Transverse colon (tissue), 4 donors: ENCODE measurements at regions not wholly inside any gene's neighbourhood (a gene's known extent, or its start where the extent isn't known, plus 50 kb on each side); places are given as distances from the start of the nearest gene placed in this dataset.

ENCODE experiments used
- CTCF ChIP-seq, 5 experiments: fragments of 200-600 bp in 3 of 5; fragments of 450-650 bp in 2 of 5; sonication (generic) in 3 of 5; IDR thresholded peaks; 1 replicate in 2 of 5; 2 replicates in 3 of 5; pipeline ENCODE4 v1.5.1; 2016 to 2017; ENCODE audit warnings: antibody characterized with exemption in 5 of 5, inconsistent platforms in 3 of 5, mild to moderate bottlenecking in 2 of 5, moderate library complexity in 1 of 5
- EP300 ChIP-seq: sonication (generic); formaldehyde crosslinking; IDR thresholded peaks from one replicate; pipeline ENCODE4 v1.6.1; 2017; ENCODE audit warnings: antibody characterized with exemption, low read depth
- POLR2A ChIP-seq: fragments of 450-650 bp; IDR thresholded peaks from one replicate; pipeline ENCODE4 v1.6.1; 2016; ENCODE audit warnings: antibody characterized with exemption, mild to moderate bottlenecking, moderate library complexity
- POLR2AphosphoS5 ChIP-seq, 3 donors: sonication (generic); formaldehyde crosslinking; IDR thresholded peaks; one replicate each; pipeline ENCODE4 v1.6.1; 2016; ENCODE audit warnings: antibody characterized with exemption in 3 of 3

- no peak for TF ChIP-seq CTCF (IDR thresholded peaks at IDR 0.05)
- TF ChIP-seq POLR2AphosphoS5 (IDR thresholded peaks at IDR 0.05) = no peak
- no peak for TF ChIP-seq EP300
- no peak for TF ChIP-seq POLR2A
Measured at GRCh38 chr2:22134421-22134820, 1010.7 kb downstream of the TDRD15 start.
